ENCODE measurements at regions not wholly inside any gene's neighbourhood (a gene's known extent, or its start where the extent isn't known, plus 50 kb on each side); places are given as distances from the start of the nearest gene placed in this dataset.

DNA sequence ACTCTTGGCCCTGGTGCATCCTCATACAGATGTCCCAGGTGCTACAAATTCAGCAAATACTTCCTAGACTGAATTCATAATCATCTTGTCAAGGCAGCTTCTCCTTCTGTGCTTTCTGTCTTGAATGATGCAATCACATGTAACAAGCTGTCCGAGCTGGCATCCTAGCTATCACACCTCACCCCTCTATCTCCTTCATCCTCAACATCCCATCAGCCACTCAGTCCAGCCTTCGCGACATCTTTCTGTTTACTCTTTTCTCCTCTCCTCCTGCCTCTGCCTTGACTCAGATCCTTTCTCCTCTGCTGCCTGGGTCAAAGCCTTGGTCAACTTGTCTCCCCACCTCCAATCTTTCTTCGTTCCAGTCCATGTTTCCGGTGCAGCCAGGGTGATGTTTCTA, 240.4 kb upstream of the CELF2 start:
- Histone ChIP-seq H3K36me3 (ENCODE audit: control insufficient read depth, low read length) (no peaks in the 10 kb centered on the region), H3K27ac (ENCODE audit: low read depth, low read length) (no peak overlapping the region), H3K79me2 (ENCODE audit: control insufficient read depth, low read length) (no peaks in the 10 kb centered on the region), H3K4me3 (ENCODE audit: low read length) (no peak overlapping the region), H3K9me2 (replicated peaks; ENCODE audit: control insufficient read depth, low read length) (no peaks in the 10 kb centered on the region), H3K27me3 (ENCODE audit: control insufficient read depth, low read length) (no peaks in the 10 kb centered on the region), H3K4me2 (ENCODE audit: low read length) (no peak overlapping the region), H3K4me1 (ENCODE audit: control insufficient read depth, low read length) (no peaks in the 10 kb centered on the region), H4K20me1 (ENCODE audit: control insufficient read depth, insufficient read depth, low read depth, low read length) (no peaks in the 10 kb centered on the region), H3F3A (ENCODE audit: control insufficient read depth, insufficient read depth) (no peaks in the 10 kb centered on the region), H3K9me3 (ENCODE audit: control insufficient read depth, insufficient read depth, low read length) (no peaks in the 10 kb centered on the region)
- TF ChIP-seq EZH2phosphoT487 (IDR thresholded peaks at IDR 0.05; ENCODE audit: borderline replicate concordance, low read length) (no peak), CTCF (IDR thresholded peaks at IDR 0.05; ENCODE audit: low read depth, low read length, poor library complexity, severe bottlenecking) (no peak)

GRCh38 chr10:10777723-10778122, 239.9 kb upstream of the CELF2 start:
- Histone ChIP-seq H3K27me3 (ENCODE audit: control insufficient read depth, low read length) (no peaks in the 10 kb centered on the region), H3K79me2 (ENCODE audit: control insufficient read depth, low read length) (no peaks in the 10 kb centered on the region), H4K20me1 (ENCODE audit: control insufficient read depth, insufficient read depth, low read depth, low read length) (no peaks in the 10 kb centered on the region), H3K4me1 (ENCODE audit: control insufficient read depth, low read length) (no peaks in the 10 kb centered on the region), H3F3A (ENCODE audit: control insufficient read depth, insufficient read depth) (no peaks in the 10 kb centered on the region), H3K27ac (ENCODE audit: low read depth, low read length) (no peak overlapping the region), H3K4me3 (ENCODE audit: low read length) (no peak overlapping the region), H3K9me3 (ENCODE audit: control insufficient read depth, insufficient read depth, low read length) (no peaks in the 10 kb centered on the region), H3K4me2 (ENCODE audit: low read length) (no peak overlapping the region), H3K36me3 (ENCODE audit: control insufficient read depth, low read length) (no peaks in the 10 kb centered on the region), H3K9me2 (replicated peaks; ENCODE audit: control insufficient read depth, low read length) (no peaks in the 10 kb centered on the region)
- TF ChIP-seq EZH2phosphoT487 (IDR thresholded peaks at IDR 0.05; ENCODE audit: borderline replicate concordance, low read length) = no peak
- TF ChIP-seq CTCF (IDR thresholded peaks at IDR 0.05; ENCODE audit: low read depth, low read length, poor library complexity, severe bottlenecking) = no peak

- Histone ChIP-seq H3K79me2 (ENCODE audit: control insufficient read depth, low read length) (no peaks in the 10 kb centered on the region), H3K4me2 (ENCODE audit: low read length) (no peak overlapping the region), H3K27ac (ENCODE audit: low read depth, low read length) (no peak overlapping the region), H3K4me3 (ENCODE audit: low read length) (no peak overlapping the region), H4K20me1 (ENCODE audit: control insufficient read depth, insufficient read depth, low read depth, low read length) (no peaks in the 10 kb centered on the region), H3K9me2 (replicated peaks; ENCODE audit: control insufficient read depth, low read length) (no peaks in the 10 kb centered on the region), H3K27me3 (ENCODE audit: control insufficient read depth, low read length) (no peaks in the 10 kb centered on the region), H3K4me1 (ENCODE audit: control insufficient read depth, low read length) (no peaks in the 10 kb centered on the region), H3F3A (ENCODE audit: control insufficient read depth, insufficient read depth) (no peaks in the 10 kb centered on the region), H3K36me3 (ENCODE audit: control insufficient read depth, low read length) (no peaks in the 10 kb centered on the region), H3K9me3 (ENCODE audit: control insufficient read depth, insufficient read depth, low read length) (no peaks in the 10 kb centered on the region)
- no peak for TF ChIP-seq CTCF (IDR thresholded peaks at IDR 0.05; ENCODE audit: low read depth, low read length, poor library complexity, severe bottlenecking)
- TF ChIP-seq EZH2phosphoT487 (IDR thresholded peaks at IDR 0.05; ENCODE audit: borderline replicate concordance, low read length) = no peak
These were observed 238.7 kb upstream of the CELF2 start for GRCh38 chr10:10778959-10779358.

- Histone ChIP-seq H3K27ac (ENCODE audit: low read depth, low read length) (no peak overlapping the region), H3K27me3 (ENCODE audit: control insufficient read depth, low read length) (no peaks in the 10 kb centered on the region), H3K36me3 (ENCODE audit: control insufficient read depth, low read length) (no peaks in the 10 kb centered on the region), H3K4me3 (ENCODE audit: low read length) (no peak overlapping the region), H3K79me2 (ENCODE audit: control insufficient read depth, low read length) (no peaks in the 10 kb centered on the region), H3K4me2 (ENCODE audit: low read length) (no peak overlapping the region), H3K4me1 (ENCODE audit: control insufficient read depth, low read length) (no peaks in the 10 kb centered on the region), H3K9me3 (ENCODE audit: control insufficient read depth, insufficient read depth, low read length) (no peaks in the 10 kb centered on the region), H3F3A (ENCODE audit: control insufficient read depth, insufficient read depth) (no peaks in the 10 kb centered on the region), H3K9me2 (replicated peaks; ENCODE audit: control insufficient read depth, low read length) (no peaks in the 10 kb centered on the region), H4K20me1 (ENCODE audit: control insufficient read depth, insufficient read depth, low read depth, low read length) (no peaks in the 10 kb centered on the region)
- TF ChIP-seq EZH2phosphoT487 (IDR thresholded peaks at IDR 0.05; ENCODE audit: borderline replicate concordance, low read length) = no peak
- no peak for TF ChIP-seq CTCF (IDR thresholded peaks at IDR 0.05; ENCODE audit: low read depth, low read length, poor library complexity, severe bottlenecking)
These were observed 238.2 kb upstream of the CELF2 start for GRCh38 chr10:10779511-10779910.

Measured in DOHH2 (cell line).